H9 (cell line): ENCODE measurements at regions not wholly inside any gene's neighbourhood (a gene's known extent, or its start where the extent isn't known, plus 50 kb on each side); places are given as distances from the start of the nearest gene placed in this dataset.

Experiments used
- DNase-seq: peaks from one replicate; pipeline ENCODE4 v3.0.0-alpha.2; 2017
- H2AFZ ChIP-seq: one replicate; pipeline ENCODE4 v1.6.1; 2013; ENCODE audit warnings: mild to moderate bottlenecking, low read length, control low read depth, moderate library complexity
- H2AK5ac ChIP-seq: 2 replicates; pipeline ENCODE4 v1.6.1; 2013; ENCODE audit warnings: low read length, control low read depth, mixed read lengths; ENCODE audit not compliant: insufficient read length
- H2BK120ac ChIP-seq: one replicate; pipeline ENCODE4 v1.6.1; 2013; ENCODE audit warnings: low read depth, mild to moderate bottlenecking, low read length, control low read depth, inconsistent platforms; ENCODE audit not compliant: poor library complexity, severe bottlenecking
- H2BK12ac ChIP-seq: 2 replicates; pipeline ENCODE4 v1.6.1; 2013; ENCODE audit warnings: low read length, control low read depth, mixed read lengths, low read depth; ENCODE audit not compliant: insufficient read length
- H2BK15ac ChIP-seq: 2 replicates; pipeline ENCODE4 v1.6.1; 2013; ENCODE audit warnings: low read depth, low read length, control low read depth
- H2BK20ac ChIP-seq: one replicate; pipeline ENCODE4 v1.6.1; 2013; ENCODE audit warnings: low read depth, mild to moderate bottlenecking, low read length, control low read depth, inconsistent platforms; ENCODE audit not compliant: poor library complexity, severe bottlenecking
- H2BK5ac ChIP-seq: 2 replicates; pipeline ENCODE4 v1.6.1; 2013; ENCODE audit warnings: low read length, control low read depth, mixed read lengths; ENCODE audit not compliant: insufficient read length
- H3K14ac ChIP-seq: 2 replicates; pipeline ENCODE4 v1.6.1; 2013; ENCODE audit warnings: low read length, control low read depth; ENCODE audit not compliant: insufficient read depth
- H3K18ac ChIP-seq: 2 replicates; pipeline ENCODE4 v1.6.1; 2013; ENCODE audit warnings: low read depth, mild to moderate bottlenecking, mixed read lengths, low read length, control low read depth; ENCODE audit not compliant: insufficient read length
- H3K23ac ChIP-seq: 2 replicates; pipeline ENCODE4 v1.6.1; 2013; ENCODE audit warnings: low read length, control low read depth, mixed read lengths, low read depth; ENCODE audit not compliant: insufficient read length
- H3K23me2 ChIP-seq: 2 replicates; pipeline ENCODE4 v1.6.1; 2013; ENCODE audit warnings: low read depth, mild to moderate bottlenecking, mixed read lengths, low read length, control low read depth; ENCODE audit not compliant: insufficient read length, poor library complexity, severe bottlenecking
- H3K27ac ChIP-seq: 2 replicates; pipeline ENCODE4 v1.5.1; 2013; ENCODE audit warnings: low read length, control low read depth, mixed read lengths, low read depth; ENCODE audit not compliant: insufficient read length
- H3K27me3 ChIP-seq: 2 replicates; pipeline ENCODE4 v1.6.1; 2013; ENCODE audit warnings: low read length, control low read depth, inconsistent platforms; ENCODE audit not compliant: insufficient read depth
- H3K4ac ChIP-seq: 2 replicates; pipeline ENCODE4 v1.6.1; 2013; ENCODE audit warnings: low read depth, mild to moderate bottlenecking, control low read depth, inconsistent platforms, low read length, moderate library complexity
- H3K4me1 ChIP-seq: 2 replicates; pipeline ENCODE4 v1.6.1; 2013; ENCODE audit warnings: low read length, control low read depth, inconsistent platforms; ENCODE audit not compliant: insufficient read depth
- H3K4me2 ChIP-seq: 2 replicates; pipeline ENCODE4 v1.6.1; 2013; ENCODE audit warnings: low read length, control low read depth, mixed read lengths; ENCODE audit not compliant: insufficient read length, insufficient read depth
- H3K56ac ChIP-seq: 2 replicates; pipeline ENCODE4 v1.6.1; 2013; ENCODE audit warnings: low read depth, mild to moderate bottlenecking, mixed read lengths, low read length, control low read depth; ENCODE audit not compliant: insufficient read length
- H3K79me1 ChIP-seq: 2 replicates; pipeline ENCODE4 v1.6.1; 2013; ENCODE audit warnings: low read depth, mild to moderate bottlenecking, moderate library complexity, low read length, control low read depth, inconsistent platforms; ENCODE audit not compliant: insufficient read depth, poor library complexity, severe bottlenecking
- H3K79me2 ChIP-seq: 2 replicates; pipeline ENCODE4 v1.6.1; 2013; ENCODE audit warnings: low read length, control low read depth, inconsistent platforms; ENCODE audit not compliant: insufficient read depth
- H3K9ac ChIP-seq: 2 replicates; pipeline ENCODE4 v1.6.1; 2013; ENCODE audit warnings: low read length, control low read depth, mixed read lengths; ENCODE audit not compliant: insufficient read length; ENCODE audit errors: extremely low read depth
- H3K9me3 ChIP-seq: one replicate; pipeline ENCODE4 v1.6.1; 2013; ENCODE audit warnings: low read depth, low read length, inconsistent platforms; ENCODE audit not compliant: control insufficient read depth
- H3T11ph ChIP-seq: one replicate; pipeline ENCODE4 v1.6.1; 2013; ENCODE audit warnings: mild to moderate bottlenecking, low read length, control low read depth, inconsistent platforms
- H4K20me1 ChIP-seq: one replicate; pipeline ENCODE4 v1.6.1; 2013; ENCODE audit not compliant: control insufficient read depth, insufficient read length, insufficient read depth
- H4K5ac ChIP-seq: 2 replicates; pipeline ENCODE4 v1.6.1; 2013; ENCODE audit warnings: low read depth, mild to moderate bottlenecking, mixed read lengths, low read length, control low read depth; ENCODE audit not compliant: insufficient read length
- H4K8ac ChIP-seq: replicated peaks from 2 replicates; pipeline ENCODE4 v1.6.1; 2013; ENCODE audit warnings: low read length, control low read depth, mixed read lengths, low read depth; ENCODE audit not compliant: insufficient read length
- H4K91ac ChIP-seq: 2 replicates; pipeline ENCODE4 v1.6.1; 2013; ENCODE audit warnings: low read depth, mild to moderate bottlenecking, moderate library complexity, mixed read lengths, low read length, control low read depth; ENCODE audit not compliant: insufficient read length
- H3K27ac Mint-ChIP-seq, 3 experiments: 2 replicates in 2 of 3; 3 replicates in 1 of 3; pipeline ENCODE4 v1.8.0; 2020 to 2021; ENCODE audit warnings: mixed read lengths in 3 of 3, mild to moderate bottlenecking in 1 of 3, moderate library complexity in 1 of 3
- H3K27me3 Mint-ChIP-seq: 2 replicates; pipeline ENCODE4 v1.8.0; 2021; ENCODE audit warnings: low read depth, mild to moderate bottlenecking, moderate library complexity, mixed read lengths
- H3K36me3 Mint-ChIP-seq, 3 experiments: 2 replicates in 2 of 3; 3 replicates in 1 of 3; pipeline ENCODE4 v1.8.0; 2020 to 2021; ENCODE audit warnings: low read depth in 3 of 3, mixed read lengths in 3 of 3; ENCODE audit not compliant: insufficient read depth in 1 of 3
- H3K4me1 Mint-ChIP-seq, 2 experiments: 2 replicates each; pipeline ENCODE4 v1.8.0; 2020; ENCODE audit warnings: mixed read lengths in 2 of 2
- H3K4me3 Mint-ChIP-seq, 2 experiments: 2 replicates in 1 of 2; 3 replicates in 1 of 2; pipeline ENCODE4 v1.8.0; 2020 to 2021; ENCODE audit warnings: mild to moderate bottlenecking in 2 of 2, mixed read lengths in 2 of 2, moderate library complexity in 1 of 2
- H3K9me3 Mint-ChIP-seq, 2 experiments: 2 replicates in 1 of 2; 3 replicates in 1 of 2; pipeline ENCODE4 v1.8.0; 2020; ENCODE audit warnings: mild to moderate bottlenecking in 2 of 2, mixed read lengths in 2 of 2, moderate library complexity in 1 of 2
- WGBS: extraction: QIAGEN DNeasy Blood & Tissue Kit; methylation state at CpG from one replicate; pipeline ENCODE4 v1.1.7; 2013; ENCODE audit warnings: missing lambda C conversion rate, low lambda C conversion rate, mixed read lengths; ENCODE audit not compliant: insufficient read length; ENCODE audit errors: extremely low coverage; 5-methylcytosine and 5-hydroxymethylcytosine counted together
- TF ChIP-seq, protein P1 (sequence below): fragments of 200-600 bp; sonication (generic); conservative IDR thresholded peaks from 3 replicates; pipeline ENCODE4 v1.8.0; 2021; ENCODE audit warnings: antibody characterized with exemption, mild to moderate bottlenecking

DNA sequence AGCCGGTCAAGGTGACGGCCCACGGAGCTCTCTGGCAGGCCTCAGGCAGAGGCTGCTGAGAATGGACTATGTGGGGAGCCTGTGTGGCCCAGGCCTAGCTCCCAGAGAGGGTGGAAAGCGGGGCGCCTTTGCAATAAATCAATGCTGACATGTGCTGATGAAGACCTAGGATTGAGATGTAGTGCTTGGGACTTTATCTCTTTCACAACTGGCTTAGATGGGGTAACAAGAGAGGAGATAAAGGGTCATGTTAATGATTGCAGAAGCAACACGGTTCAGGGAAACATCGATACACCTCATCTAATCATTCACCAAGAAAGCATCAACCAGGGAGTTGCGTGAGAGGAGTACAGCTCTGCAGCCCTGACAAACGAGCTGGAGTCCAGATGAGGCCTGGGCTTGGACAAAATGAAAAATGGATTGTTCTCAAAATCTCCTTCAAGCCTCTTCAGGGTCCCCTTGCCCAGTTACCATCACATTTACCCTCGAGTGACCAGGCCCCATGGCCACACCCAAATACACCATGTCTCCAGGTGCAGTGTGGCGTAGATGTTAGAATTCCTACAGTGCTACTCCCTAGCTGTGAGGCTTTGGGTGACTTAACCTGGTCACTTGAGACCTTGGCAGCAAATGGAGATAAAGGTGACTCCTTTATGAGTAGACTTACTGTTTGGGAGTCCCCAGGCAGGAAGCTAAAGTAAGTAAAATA lies 146.4 kb upstream of the LIPC start:
- Mint-ChIP-seq H3K27me3 (no peaks in the 10 kb centered on the region), H3K36me3 (no peaks in the 10 kb centered on the region), H3K9me3 (no peaks in the 10 kb centered on the region), H3K4me1 (peaks cover 11 to 17% of the 10 kb centered on the region in 2 experiments), H3K4me3 (no peak overlapping the region), H3K27ac (no peak overlapping the region)
- no peak overlapping the region for H4K91ac ChIP-seq
- H3K4ac ChIP-seq, result no peak overlapping the region
- TF ChIP-seq, protein P1, sequence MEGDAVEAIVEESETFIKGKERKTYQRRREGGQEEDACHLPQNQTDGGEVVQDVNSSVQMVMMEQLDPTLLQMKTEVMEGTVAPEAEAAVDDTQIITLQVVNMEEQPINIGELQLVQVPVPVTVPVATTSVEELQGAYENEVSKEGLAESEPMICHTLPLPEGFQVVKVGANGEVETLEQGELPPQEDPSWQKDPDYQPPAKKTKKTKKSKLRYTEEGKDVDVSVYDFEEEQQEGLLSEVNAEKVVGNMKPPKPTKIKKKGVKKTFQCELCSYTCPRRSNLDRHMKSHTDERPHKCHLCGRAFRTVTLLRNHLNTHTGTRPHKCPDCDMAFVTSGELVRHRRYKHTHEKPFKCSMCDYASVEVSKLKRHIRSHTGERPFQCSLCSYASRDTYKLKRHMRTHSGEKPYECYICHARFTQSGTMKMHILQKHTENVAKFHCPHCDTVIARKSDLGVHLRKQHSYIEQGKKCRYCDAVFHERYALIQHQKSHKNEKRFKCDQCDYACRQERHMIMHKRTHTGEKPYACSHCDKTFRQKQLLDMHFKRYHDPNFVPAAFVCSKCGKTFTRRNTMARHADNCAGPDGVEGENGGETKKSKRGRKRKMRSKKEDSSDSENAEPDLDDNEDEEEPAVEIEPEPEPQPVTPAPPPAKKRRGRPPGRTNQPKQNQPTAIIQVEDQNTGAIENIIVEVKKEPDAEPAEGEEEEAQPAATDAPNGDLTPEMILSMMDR, result no peak
- H3K27me3 ChIP-seq, result no peaks in the 10 kb centered on the region
- H2BK15ac ChIP-seq, result no peak overlapping the region
- H3K79me1 ChIP-seq, result no peaks in the 10 kb centered on the region
- H3T11ph ChIP-seq, result no peak overlapping the region
- no peak overlapping the region for H2BK20ac ChIP-seq
- no peak overlapping the region for H3K4me2 ChIP-seq
- H2BK12ac ChIP-seq, result no peak overlapping the region
- no peak for DNase-seq
- no peaks in the 10 kb centered on the region for H3K23me2 ChIP-seq
- no peak overlapping the region for H3K56ac ChIP-seq
- no peak overlapping the region for H3K9ac ChIP-seq
- no peak overlapping the region for H3K27ac ChIP-seq
- H4K8ac ChIP-seq, result no peak overlapping the region
- WGBS, result no CpG with 5 or more reads among the region's 11 CpGs
- no peak overlapping the region for H2BK5ac ChIP-seq
- no peaks in the 10 kb centered on the region for H4K20me1 ChIP-seq
- H3K9me3 ChIP-seq, result no peaks in the 10 kb centered on the region
- H2BK120ac ChIP-seq, result no peak overlapping the region
- no peaks in the 10 kb centered on the region; the same call in 1 of the 2 replicates for H3K4me1 ChIP-seq
- H2AK5ac ChIP-seq, result no peak overlapping the region
- no peak overlapping the region for H3K23ac ChIP-seq
- no peak overlapping the region for H3K14ac ChIP-seq
- H3K18ac ChIP-seq, result no peak overlapping the region
- H4K5ac ChIP-seq, result no peak overlapping the region
- no peak overlapping the region for H2AFZ ChIP-seq
- no peaks in the 10 kb centered on the region for H3K79me2 ChIP-seq
